ENCODE measurements at regions not wholly inside any gene's neighbourhood (a gene's known extent, or its start where the extent isn't known, plus 50 kb on each side); places are given as distances from the start of the nearest gene placed in this dataset.

DNA sequence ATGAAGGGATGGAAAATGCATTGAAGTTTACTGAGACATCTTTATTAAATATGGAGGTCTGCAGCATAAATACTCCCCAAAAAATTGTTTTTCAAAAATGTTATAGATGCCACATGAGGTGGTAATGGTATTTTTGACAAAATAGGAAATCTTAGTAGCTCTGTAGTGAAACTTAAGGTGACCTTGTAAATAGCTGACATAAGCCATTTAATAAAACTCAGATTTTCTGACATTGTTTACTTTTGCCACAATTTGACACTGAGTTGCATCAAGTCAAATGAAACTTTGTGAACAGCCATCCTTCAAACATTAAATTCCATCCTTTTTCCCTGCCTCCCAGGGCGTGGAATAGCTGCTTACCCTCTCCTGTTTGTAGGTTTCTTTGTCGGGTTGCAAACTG, 953.1 kb downstream of the PCDH17 start:
- TF ChIP-seq POLR2A (IDR thresholded peaks at IDR 0.05): no peak
- TF ChIP-seq, protein P1, sequence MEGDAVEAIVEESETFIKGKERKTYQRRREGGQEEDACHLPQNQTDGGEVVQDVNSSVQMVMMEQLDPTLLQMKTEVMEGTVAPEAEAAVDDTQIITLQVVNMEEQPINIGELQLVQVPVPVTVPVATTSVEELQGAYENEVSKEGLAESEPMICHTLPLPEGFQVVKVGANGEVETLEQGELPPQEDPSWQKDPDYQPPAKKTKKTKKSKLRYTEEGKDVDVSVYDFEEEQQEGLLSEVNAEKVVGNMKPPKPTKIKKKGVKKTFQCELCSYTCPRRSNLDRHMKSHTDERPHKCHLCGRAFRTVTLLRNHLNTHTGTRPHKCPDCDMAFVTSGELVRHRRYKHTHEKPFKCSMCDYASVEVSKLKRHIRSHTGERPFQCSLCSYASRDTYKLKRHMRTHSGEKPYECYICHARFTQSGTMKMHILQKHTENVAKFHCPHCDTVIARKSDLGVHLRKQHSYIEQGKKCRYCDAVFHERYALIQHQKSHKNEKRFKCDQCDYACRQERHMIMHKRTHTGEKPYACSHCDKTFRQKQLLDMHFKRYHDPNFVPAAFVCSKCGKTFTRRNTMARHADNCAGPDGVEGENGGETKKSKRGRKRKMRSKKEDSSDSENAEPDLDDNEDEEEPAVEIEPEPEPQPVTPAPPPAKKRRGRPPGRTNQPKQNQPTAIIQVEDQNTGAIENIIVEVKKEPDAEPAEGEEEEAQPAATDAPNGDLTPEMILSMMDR (IDR thresholded peaks at IDR 0.05): no peak

Measured in prostate gland (tissue), 2 donors.